Tibial nerve (tissue), 3 donors: ENCODE measurements at regions not wholly inside any gene's neighbourhood (a gene's known extent, or its start where the extent isn't known, plus 50 kb on each side); places are given as distances from the start of the nearest gene placed in this dataset.
"Not testable (repeated sequence)": the region's sequence is repeated elsewhere in the genome, so short reads cannot be mapped to it uniquely, and the experiment has no call there.

Source experiments
- CTCF ChIP-seq, 5 experiments: fragments of 200-600 bp in 3 of 5; fragments of 450-650 bp in 2 of 5; sonication (generic) in 3 of 5; IDR thresholded peaks; one replicate each; pipeline ENCODE4 v1.5.1; 2016 to 2019; ENCODE audit warnings: antibody characterized with exemption in 5 of 5, mild to moderate bottlenecking in 3 of 5, moderate library complexity in 2 of 5
- POLR2A ChIP-seq, 2 donors: fragments of 450-650 bp; IDR thresholded peaks; one replicate each; pipeline ENCODE4 v1.6.1; 2017; ENCODE audit warnings: antibody characterized with exemption in 2 of 2, mild to moderate bottlenecking in 2 of 2, moderate library complexity in 2 of 2

GRCh38 chr2:55793602-55794001, 100.0 kb upstream of the PNPT1 start:
- not testable (repeated sequence) for TF ChIP-seq CTCF, POLR2A (IDR thresholded peaks at IDR 0.05)
